SU-DHL-6 (cell line): ENCODE measurements at regions not wholly inside any gene's neighbourhood (a gene's known extent, or its start where the extent isn't known, plus 50 kb on each side); places are given as distances from the start of the nearest gene placed in this dataset.

Experiments used
- H2AFZ ChIP-seq: fragments of 200-600 bp; sonication (generic); 2 replicates; pipeline ENCODE4 v1.6.1; 2014; ENCODE audit warnings: low read depth, mild to moderate bottlenecking, moderate library complexity, mixed read lengths, antibody characterized with exemption, low read length; ENCODE audit not compliant: severe bottlenecking
- H3F3A ChIP-seq: fragments of 200-600 bp; shearing (Covaris generic); 2 replicates; pipeline ENCODE4 v1.6.0; 2016; ENCODE audit warnings: antibody characterized with exemption, mild to moderate bottlenecking; ENCODE audit not compliant: insufficient read depth
- H3K27ac ChIP-seq: fragments of 200-600 bp; sonication (generic); 2 replicates; pipeline ENCODE4 v1.5.1; 2016; ENCODE audit warnings: low read depth, mild to moderate bottlenecking, low read length, moderate library complexity, mixed read lengths
- H3K27me3 ChIP-seq: fragments of 200-600 bp; sonication (generic), shearing (Covaris generic); 2 replicates; pipeline ENCODE4 v1.6.0; 2014; ENCODE audit warnings: mild to moderate bottlenecking, low read length
- H3K36me3 ChIP-seq: fragments of 200-600 bp; sonication (generic); 2 replicates; pipeline ENCODE4 v1.6.1; 2014; ENCODE audit warnings: mild to moderate bottlenecking, low read length, mixed read lengths
- H3K4me2 ChIP-seq: fragments of 300-600, 200-600 bp; shearing (Covaris generic), sonication (generic); 2 replicates; pipeline ENCODE4 v1.6.0; 2014; ENCODE audit warnings: low read length, low read depth, mild to moderate bottlenecking; ENCODE audit not compliant: poor library complexity, severe bottlenecking
- H3K4me3 ChIP-seq: fragments of 200-600 bp; sonication (generic); 2 replicates; pipeline ENCODE4 v1.5.1; 2014; ENCODE audit warnings: antibody characterized with exemption, low read length, mild to moderate bottlenecking, mixed read lengths; ENCODE audit not compliant: insufficient read depth, poor library complexity, severe bottlenecking
- H3K79me2 ChIP-seq: fragments of 200-600 bp; sonication (generic); 2 replicates; pipeline ENCODE4 v1.6.1; 2014; ENCODE audit warnings: mild to moderate bottlenecking, low read length, moderate library complexity; ENCODE audit not compliant: insufficient read depth
- H3K9ac ChIP-seq: fragments of 200-600 bp; sonication (generic); 2 replicates; pipeline ENCODE4 v1.7.0; 2014; ENCODE audit warnings: mild to moderate bottlenecking, low read length
- H3K9me2 ChIP-seq: fragments of 200-600 bp; sonication (generic); replicated peaks from 2 replicates; pipeline ENCODE4 v1.6.1; 2014; ENCODE audit warnings: low read length; ENCODE audit not compliant: insufficient read depth
- H3K9me3 ChIP-seq: fragments of 200-600 bp; sonication (generic); 2 replicates; pipeline ENCODE4 v1.6.1; 2014; ENCODE audit warnings: low read length, mixed read lengths; ENCODE audit not compliant: insufficient read depth
- H4K20me1 ChIP-seq: fragments of 200-600 bp; sonication (generic); 2 replicates; pipeline ENCODE4 v1.6.1; 2014; ENCODE audit warnings: low read depth, mild to moderate bottlenecking, antibody characterized with exemption, low read length, moderate library complexity, mixed read lengths
- CTCF ChIP-seq: fragments of 200-600 bp; sonication (generic); IDR thresholded peaks from one replicate; pipeline ENCODE4 v1.5.1; 2017; ENCODE audit warnings: antibody characterized with exemption, mild to moderate bottlenecking, low read length, moderate library complexity; ENCODE audit not compliant: insufficient read depth, poor library complexity, severe bottlenecking
- EZH2phosphoT487 ChIP-seq: fragments of 200-600 bp; sonication (generic), shearing (Covaris generic); conservative IDR thresholded peaks from 2 replicates; pipeline ENCODE4 v1.6.1; 2018; ENCODE audit warnings: mild to moderate bottlenecking, antibody characterized with exemption, low read length, moderate library complexity, mixed read lengths

GRCh38 chr14:99081156-99081765, 190.7 kb downstream of the BCL11B start:
- no peaks in the 10 kb centered on the region for H3K9me3 ChIP-seq
- no peak overlapping the region for H3K4me3 ChIP-seq
- no peaks in the 10 kb centered on the region for H3K27me3 ChIP-seq
- H3K79me2 ChIP-seq, result no peaks in the 10 kb centered on the region
- no peaks in the 10 kb centered on the region for H3F3A ChIP-seq
- no peaks in the 10 kb centered on the region for H3K9me2 ChIP-seq
- H3K9ac ChIP-seq, result no peak overlapping the region
- H3K27ac ChIP-seq, result no peak overlapping the region
- TF ChIP-seq EZH2phosphoT487 (no peak), CTCF (no peak)
- H3K4me2 ChIP-seq, result no peak overlapping the region
- H3K36me3 ChIP-seq, result no peaks in the 10 kb centered on the region
- no peaks in the 10 kb centered on the region for H4K20me1 ChIP-seq
- H2AFZ ChIP-seq, result no peak overlapping the region

- no peak for TF ChIP-seq CTCF
- no peak for TF ChIP-seq EZH2phosphoT487
- no peaks in the 10 kb centered on the region for H4K20me1 ChIP-seq
- no peak overlapping the region for H2AFZ ChIP-seq
- H3K36me3 ChIP-seq, result no peaks in the 10 kb centered on the region
- no peak overlapping the region for H3K9ac ChIP-seq
- no peaks in the 10 kb centered on the region for H3K9me3 ChIP-seq
- no peaks in the 10 kb centered on the region for H3K27me3 ChIP-seq
- no peaks in the 10 kb centered on the region for H3K79me2 ChIP-seq
- no peak overlapping the region for H3K4me3 ChIP-seq
- no peaks in the 10 kb centered on the region for H3F3A ChIP-seq
- H3K4me2 ChIP-seq, result no peak overlapping the region
- H3K27ac ChIP-seq, result no peak overlapping the region
- H3K9me2 ChIP-seq, result no peaks in the 10 kb centered on the region
Measured at GRCh38 chr14:99081880-99082279, 190.1 kb downstream of the BCL11B start.

DNA sequence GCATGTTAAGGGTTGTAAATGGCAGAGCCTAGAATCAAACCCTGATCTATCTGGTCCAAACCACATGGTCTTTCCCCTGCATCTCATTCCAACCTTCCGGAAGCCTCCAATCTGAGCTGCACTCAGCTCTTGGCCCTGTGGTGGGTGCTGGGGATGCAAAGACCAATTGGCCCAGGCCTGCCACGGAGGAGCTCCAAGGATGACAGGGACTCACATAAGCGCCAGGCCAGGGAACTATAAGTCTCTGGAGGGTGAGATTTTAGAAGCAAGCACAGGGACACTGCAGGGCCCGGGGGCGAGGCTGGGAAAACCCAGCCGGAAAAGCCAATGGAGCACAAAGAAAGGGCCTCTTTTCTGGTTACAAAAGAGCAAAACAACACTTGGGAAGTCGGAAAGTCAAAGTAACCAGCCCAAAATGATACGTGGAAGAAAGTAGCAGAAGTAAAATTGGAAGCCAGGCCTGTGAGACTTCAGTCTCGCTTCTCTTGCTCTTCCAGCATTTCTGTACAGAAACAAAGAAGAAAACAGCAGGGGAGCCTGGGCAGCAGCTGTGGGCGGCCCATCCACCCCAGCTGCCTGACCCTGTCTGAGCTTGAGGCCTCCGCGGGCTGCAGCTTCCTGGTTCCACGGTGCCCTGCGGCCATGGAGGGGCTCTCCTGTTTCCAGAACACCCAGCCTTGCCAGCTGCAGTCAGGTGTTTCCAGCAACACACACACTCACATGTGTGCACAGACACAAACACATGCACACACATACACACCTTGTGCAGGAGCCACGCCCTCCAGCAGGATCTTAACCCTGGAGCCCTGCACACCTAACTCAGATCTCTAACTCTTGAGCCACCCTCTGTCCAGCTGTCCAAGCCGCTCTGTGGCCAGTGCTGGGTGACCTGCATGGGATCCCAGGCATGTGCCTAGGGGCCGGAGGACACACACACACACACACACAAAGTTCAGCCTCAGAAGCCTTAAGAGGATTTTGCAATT, 178.2 kb downstream of the BCL11B start:
- no peak overlapping the region for H3K27ac ChIP-seq
- H2AFZ ChIP-seq, result no peak overlapping the region
- no peak overlapping the region for H3K4me3 ChIP-seq
- no peaks in the 10 kb centered on the region for H3K36me3 ChIP-seq
- H3K9me3 ChIP-seq, result no peaks in the 10 kb centered on the region
- no peaks in the 10 kb centered on the region for H3K27me3 ChIP-seq
- TF ChIP-seq CTCF (no peak), EZH2phosphoT487 (no peak)
- H3K9ac ChIP-seq, result no peak overlapping the region
- H4K20me1 ChIP-seq, result no peaks in the 10 kb centered on the region
- H3K9me2 ChIP-seq, result no peaks in the 10 kb centered on the region
- no peaks in the 10 kb centered on the region for H3K79me2 ChIP-seq
- no peak overlapping the region for H3K4me2 ChIP-seq
- H3F3A ChIP-seq, result no peaks in the 10 kb centered on the region
